ENCODE measurements at regions not wholly inside any gene's neighbourhood (a gene's known extent, or its start where the extent isn't known, plus 50 kb on each side); places are given as distances from the start of the nearest gene placed in this dataset.
"Not testable (repeated sequence)": the region's sequence is repeated elsewhere in the genome, so short reads cannot be mapped to it uniquely, and the experiment has no call there.

DNA sequence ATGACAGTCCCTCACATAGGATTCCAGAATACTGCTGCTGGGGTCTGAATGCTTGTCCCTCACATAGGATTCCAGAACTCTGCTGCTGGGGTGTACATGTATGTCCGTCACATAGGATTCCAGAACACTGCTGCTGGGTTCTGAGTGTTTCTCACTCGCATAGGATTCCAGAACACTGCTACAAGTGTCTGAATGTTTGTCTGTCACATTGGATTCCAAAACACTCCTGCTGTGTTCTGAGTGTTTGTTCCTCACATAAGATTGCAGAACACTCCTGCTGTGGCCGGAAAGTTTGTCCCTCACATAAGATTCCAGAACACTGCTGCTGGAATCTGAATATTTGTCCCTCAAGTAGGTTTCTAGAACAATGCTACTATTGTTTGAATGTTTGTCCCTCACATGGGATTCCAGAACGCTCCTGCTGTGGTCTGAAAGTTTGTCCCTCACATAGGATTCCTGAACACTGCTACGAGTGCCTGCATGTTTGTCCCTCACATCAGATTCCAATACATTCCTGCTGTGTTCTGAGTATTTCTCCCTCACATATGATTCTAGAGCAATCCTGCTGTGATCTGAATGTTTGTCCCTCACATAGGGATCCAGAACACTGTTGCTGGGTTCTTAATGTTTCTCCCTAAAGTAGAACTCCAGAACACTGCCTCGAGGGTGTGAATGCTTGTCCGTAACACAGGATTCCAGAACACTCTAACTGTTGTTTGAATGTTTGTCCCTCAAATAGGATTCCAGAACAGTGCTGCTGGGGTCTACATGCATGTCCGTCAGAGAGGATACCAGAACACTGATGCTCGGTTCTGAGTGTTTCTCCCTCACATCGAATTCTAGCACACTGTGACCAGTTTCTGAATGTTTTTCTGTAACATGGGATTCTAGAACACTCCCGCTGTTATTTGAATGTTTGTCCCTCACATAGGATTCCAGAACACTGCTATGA, 200.4 kb downstream of the FOXD4L6 start:
- intact Hi-C loops (cut with DNase I; ENCODE audit: low total_unique reads), result no loop called here
- peaks cover 0 to 63% of the 10 kb centered on the region in 2 donors for H3K9me3 ChIP-seq
- H3K27me3 ChIP-seq, result no peaks in the 10 kb centered on the region
- TF ChIP-seq POLR2A (IDR thresholded peaks at IDR 0.05) (no peak), CTCF (IDR thresholded peaks at IDR 0.05) (no peak)
- no peak overlapping the region for H3K27ac ChIP-seq
- no peaks in the 10 kb centered on the region for H3K4me1 ChIP-seq
- no peaks in the 10 kb centered on the region for H3K36me3 ChIP-seq
- H3K4me3 ChIP-seq, result no peak overlapping the region
- no peak for DNase-seq

DNA sequence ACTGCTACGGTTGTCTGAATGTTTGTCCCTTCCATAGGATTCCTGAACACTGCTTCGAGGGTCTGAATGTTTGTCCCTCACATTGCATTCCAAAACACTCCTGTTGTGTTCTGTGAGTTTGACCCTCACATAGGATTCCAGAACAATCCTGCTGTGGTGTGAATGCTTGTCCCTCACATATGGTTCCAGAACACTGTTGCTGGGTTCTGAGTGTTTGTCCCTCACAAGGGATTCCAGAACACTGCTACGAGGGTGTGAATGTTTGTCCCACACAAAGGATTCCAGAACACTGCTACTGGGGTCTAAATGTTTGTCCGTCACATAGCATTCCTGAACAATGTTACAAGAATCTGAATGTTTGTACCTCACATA, 201.2 kb downstream of the FOXD4L6 start:
- H3K4me3 ChIP-seq, result no peak overlapping the region
- intact Hi-C loops (cut with DNase I; ENCODE audit: low total_unique reads), result no loop called here
- H3K36me3 ChIP-seq, result no peaks in the 10 kb centered on the region
- H3K9me3 ChIP-seq, result peaks cover 0 to 71% of the 10 kb centered on the region in 2 donors
- no peaks in the 10 kb centered on the region for H3K4me1 ChIP-seq
- no peaks in the 10 kb centered on the region for H3K27me3 ChIP-seq
- no peak for DNase-seq
- H3K27ac ChIP-seq, result no peak overlapping the region
- TF ChIP-seq CTCF (IDR thresholded peaks at IDR 0.05) (no peak), POLR2A (IDR thresholded peaks at IDR 0.05) (no peak)

GRCh38 chr9:40926404-40927259, 201.8 kb downstream of the FOXD4L6 start:
- Histone ChIP-seq H3K4me3 (no peak overlapping the region), H3K9me3 (peaks cover 0 to 71% of the 10 kb centered on the region in 2 donors), H3K27ac (no peak overlapping the region), H3K4me1 (no peaks in the 10 kb centered on the region), H3K36me3 (no peaks in the 10 kb centered on the region), H3K27me3 (no peaks in the 10 kb centered on the region)
- no peak for TF ChIP-seq CTCF (IDR thresholded peaks at IDR 0.05)
- no peak for TF ChIP-seq POLR2A (IDR thresholded peaks at IDR 0.05)
- intact Hi-C loops (cut with DNase I; ENCODE audit: low total_unique reads), result no loop called here
- no peak for DNase-seq

GRCh38 chr9:40925149-40925548, 203.3 kb downstream of the FOXD4L6 start:
- peaks cover 0 to 60% of the 10 kb centered on the region in 2 donors for H3K9me3 ChIP-seq
- intact Hi-C loops (cut with DNase I; ENCODE audit: low total_unique reads), result no loop called here
- no peaks in the 10 kb centered on the region for H3K27me3 ChIP-seq
- H3K27ac ChIP-seq, result no peak overlapping the region
- no peak for TF ChIP-seq CTCF (IDR thresholded peaks at IDR 0.05)
- no peak for TF ChIP-seq POLR2A (IDR thresholded peaks at IDR 0.05)
- H3K36me3 ChIP-seq, result no peaks in the 10 kb centered on the region
- no peak overlapping the region for H3K4me3 ChIP-seq
- no peak for DNase-seq
- no peaks in the 10 kb centered on the region for H3K4me1 ChIP-seq

- not testable (repeated sequence) for DNase-seq
- peaks cover 0 to 66% of the 10 kb centered on the region in 2 donors for H3K9me3 ChIP-seq
Observed at GRCh38 chr9:40916399-40916783, 212.1 kb downstream of the FOXD4L6 start.

GRCh38 chr9:40915660-40916398, 212.7 kb downstream of the FOXD4L6 start:
- H3K4me1 ChIP-seq; H3K4me3 ChIP-seq; DNase-seq; H3K27ac ChIP-seq; H3K36me3 ChIP-seq; intact Hi-C loops (cut with DNase I; ENCODE audit: low total_unique reads); H3K27me3 ChIP-seq: not testable (repeated sequence)
- peaks cover 0 to 72% of the 10 kb centered on the region in 2 donors for H3K9me3 ChIP-seq

More at GRCh38 chr9:40916399-40916783, 212.1 kb downstream of the FOXD4L6 start:
- H3K27ac ChIP-seq; H3K36me3 ChIP-seq; H3K27me3 ChIP-seq; intact Hi-C loops (cut with DNase I; ENCODE audit: low total_unique reads); H3K4me1 ChIP-seq; H3K4me3 ChIP-seq: not testable (repeated sequence)
